Right atrium auricular region (tissue), 2 donors: ENCODE measurements at regions not wholly inside any gene's neighbourhood (a gene's known extent, or its start where the extent isn't known, plus 50 kb on each side); places are given as distances from the start of the nearest gene placed in this dataset.

Experiments used
- DNase-seq: peaks from one replicate; pipeline ENCODE4 v3.0.0-alpha.2; 2019; ENCODE audit warnings: low spot score
- H3K27ac ChIP-seq, 2 donors: fragments of 200-600 bp; sonication (generic); 1 replicate in 1 of 2; 2 replicates in 1 of 2; pipeline ENCODE4 v1.5.1; 2016 to 2019
- H3K27me3 ChIP-seq, 2 donors: fragments of 200-600 bp; sonication (generic); one replicate each; pipeline versions ENCODE4 v1.5.1 to v1.6.0; 2017 to 2019
- H3K36me3 ChIP-seq: fragments of 200-600 bp; sonication (generic); one replicate; pipeline ENCODE4 v1.5.1; 2016
- H3K4me1 ChIP-seq, 2 donors: fragments of 200-600 bp; sonication (generic); one replicate each; pipeline versions ENCODE4 v1.5.1 to v1.6.0; 2017 to 2019
- H3K4me3 ChIP-seq, 2 donors: fragments of 200-600 bp; sonication (generic); 1 replicate in 1 of 2; 2 replicates in 1 of 2; pipeline ENCODE4 v1.5.1; 2017 to 2019; ENCODE audit warnings: mild to moderate bottlenecking in 1 of 2, moderate library complexity in 1 of 2
- H3K9me3 ChIP-seq, 2 donors: fragments of 200-600 bp; sonication (generic); one replicate each; pipeline ENCODE4 v1.5.1; 2019
- TF ChIP-seq, protein P1 (sequence below), 2 donors: fragments of 200-600 bp; sonication (generic); IDR thresholded peaks; one replicate each; pipeline ENCODE4 v1.5.1; 2019; ENCODE audit warnings: antibody characterized with exemption in 2 of 2

DNA sequence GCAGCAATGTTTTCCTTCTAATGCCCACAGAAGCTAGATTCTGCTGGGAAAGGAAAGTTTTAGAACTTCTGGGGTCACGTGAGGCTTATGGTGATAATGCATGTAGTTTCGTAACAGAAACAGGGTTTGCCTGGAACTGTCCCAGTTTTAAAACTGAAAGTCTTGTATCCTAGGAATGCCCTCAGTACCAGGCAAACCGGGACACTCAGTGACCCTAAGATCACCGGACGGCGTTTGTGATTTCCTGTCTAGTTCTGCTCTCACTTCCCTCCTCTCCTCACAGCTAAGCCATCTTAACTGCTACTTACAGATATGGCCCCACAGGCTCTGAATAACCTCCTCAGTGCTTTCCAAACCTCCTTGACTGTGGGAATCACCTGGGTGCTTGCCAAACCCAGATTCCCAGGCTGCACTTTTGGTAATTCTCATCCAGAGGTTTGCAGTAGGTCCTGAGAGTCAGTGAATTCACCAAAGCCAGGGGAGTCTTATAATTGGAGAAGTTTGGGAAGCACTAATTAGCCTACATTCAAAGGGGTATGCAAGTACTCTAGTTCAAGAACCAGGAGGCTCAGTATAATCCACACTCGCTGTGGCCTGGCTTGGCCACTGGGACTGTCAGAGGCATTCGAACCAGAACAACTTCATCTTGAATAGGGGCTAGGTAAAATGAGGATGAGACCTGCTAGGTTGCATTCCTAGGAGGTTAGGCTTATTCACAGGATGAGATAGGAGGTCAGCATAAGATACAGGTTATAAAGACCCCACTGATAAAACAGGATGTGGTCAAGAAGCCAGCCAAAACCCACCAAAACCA lies 231.6 kb upstream of the MYLIP start:
- TF ChIP-seq, protein P1, sequence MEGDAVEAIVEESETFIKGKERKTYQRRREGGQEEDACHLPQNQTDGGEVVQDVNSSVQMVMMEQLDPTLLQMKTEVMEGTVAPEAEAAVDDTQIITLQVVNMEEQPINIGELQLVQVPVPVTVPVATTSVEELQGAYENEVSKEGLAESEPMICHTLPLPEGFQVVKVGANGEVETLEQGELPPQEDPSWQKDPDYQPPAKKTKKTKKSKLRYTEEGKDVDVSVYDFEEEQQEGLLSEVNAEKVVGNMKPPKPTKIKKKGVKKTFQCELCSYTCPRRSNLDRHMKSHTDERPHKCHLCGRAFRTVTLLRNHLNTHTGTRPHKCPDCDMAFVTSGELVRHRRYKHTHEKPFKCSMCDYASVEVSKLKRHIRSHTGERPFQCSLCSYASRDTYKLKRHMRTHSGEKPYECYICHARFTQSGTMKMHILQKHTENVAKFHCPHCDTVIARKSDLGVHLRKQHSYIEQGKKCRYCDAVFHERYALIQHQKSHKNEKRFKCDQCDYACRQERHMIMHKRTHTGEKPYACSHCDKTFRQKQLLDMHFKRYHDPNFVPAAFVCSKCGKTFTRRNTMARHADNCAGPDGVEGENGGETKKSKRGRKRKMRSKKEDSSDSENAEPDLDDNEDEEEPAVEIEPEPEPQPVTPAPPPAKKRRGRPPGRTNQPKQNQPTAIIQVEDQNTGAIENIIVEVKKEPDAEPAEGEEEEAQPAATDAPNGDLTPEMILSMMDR (IDR thresholded peaks at IDR 0.05) = no peak
- peak overlapping the region; percentile 52 to 64 for H3K27ac ChIP-seq
- H3K9me3 ChIP-seq = peaks cover 0 to 9% of the 10 kb centered on the region in 2 donors
- no peaks in the 10 kb centered on the region for H3K27me3 ChIP-seq
- peak; percentile 79 for DNase-seq
- H3K4me1 ChIP-seq = peaks cover 0 to 10% of the 10 kb centered on the region in 2 donors
- no peaks in the 10 kb centered on the region for H3K36me3 ChIP-seq
- peak overlapping the region in 1 of 2 donors; percentile 8 for H3K4me3 ChIP-seq

DNA sequence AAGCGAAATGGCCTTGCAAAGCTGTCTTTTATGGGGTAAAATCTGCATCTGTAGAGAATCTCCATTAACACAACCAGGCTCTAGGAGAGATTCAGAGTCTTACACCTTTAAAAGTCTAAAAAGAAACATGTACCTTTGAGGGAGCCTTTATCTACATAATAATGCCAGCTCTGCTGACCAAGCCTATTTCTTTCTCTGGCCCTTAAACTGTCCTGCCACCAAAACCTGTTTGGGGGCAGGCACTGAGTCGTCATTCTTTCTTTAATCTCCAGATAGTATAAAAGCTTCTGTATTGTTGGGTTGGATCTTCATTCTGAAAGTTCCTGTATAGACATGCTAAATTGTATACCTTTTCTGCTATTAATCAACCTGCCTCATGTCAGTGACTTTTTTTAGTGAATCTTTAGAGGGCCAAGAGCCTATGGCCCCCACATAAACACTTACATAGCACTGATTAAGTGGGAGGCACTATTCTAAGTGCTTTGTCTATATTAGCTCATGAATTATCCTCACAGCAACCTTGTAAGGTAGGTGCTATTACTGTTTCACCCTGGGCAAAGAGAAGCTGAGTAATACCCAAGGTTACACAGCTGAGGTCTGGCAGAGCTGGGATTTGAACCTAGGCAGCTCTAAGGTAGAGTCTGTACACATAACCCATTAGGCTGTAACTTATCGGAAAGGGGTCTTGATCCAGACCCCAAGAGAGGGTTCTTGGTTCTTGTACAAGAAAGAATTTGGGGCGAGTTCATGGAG lies 232.3 kb upstream of the DTNBP1 start:
- H3K36me3 ChIP-seq = no peaks in the 10 kb centered on the region
- H3K4me1 ChIP-seq = peaks cover 0 to 10% of the 10 kb centered on the region in 2 donors
- peaks cover 0 to 9% of the 10 kb centered on the region in 2 donors for H3K9me3 ChIP-seq
- no peak for DNase-seq
- TF ChIP-seq, protein P1 (IDR thresholded peaks at IDR 0.05) = no peak
- no peak overlapping the region for H3K27ac ChIP-seq
- H3K4me3 ChIP-seq = no peak overlapping the region
- no peaks in the 10 kb centered on the region for H3K27me3 ChIP-seq

DNA sequence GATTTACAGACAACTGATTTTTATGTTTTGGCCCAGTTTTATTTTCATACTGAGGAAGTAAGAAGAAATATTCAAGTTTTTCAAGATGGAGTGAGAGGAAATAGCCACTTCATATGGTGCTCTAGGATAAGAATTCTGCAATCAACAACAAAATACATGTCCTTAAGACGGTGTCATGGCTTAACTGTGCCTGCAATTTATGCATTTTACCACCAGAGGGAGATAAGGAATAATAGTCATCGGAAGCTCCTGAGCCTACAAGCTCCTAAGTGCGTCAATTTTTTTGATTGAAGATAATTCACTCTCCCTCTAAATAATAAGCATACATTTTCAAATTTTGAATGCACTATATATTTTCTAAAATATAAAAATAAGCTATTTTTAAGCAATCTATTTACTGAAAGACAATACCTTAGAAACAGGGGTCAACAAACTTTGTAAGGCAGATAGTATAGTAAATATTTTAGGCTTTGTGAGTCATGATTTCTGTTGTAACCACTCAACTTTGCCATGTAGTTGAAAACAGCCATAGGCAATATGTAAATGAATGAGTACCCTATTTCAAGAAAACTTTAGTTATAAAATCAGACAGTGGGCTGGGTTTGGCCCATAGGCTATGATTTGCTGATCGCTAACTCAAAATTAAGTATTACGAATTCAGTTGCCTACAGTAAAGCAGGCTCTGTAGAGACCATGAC lies 230.9 kb upstream of the DTNBP1 start:
- no peaks in the 10 kb centered on the region for H3K27me3 ChIP-seq
- peaks cover 0 to 9% of the 10 kb centered on the region in 2 donors for H3K9me3 ChIP-seq
- TF ChIP-seq, protein P1 (IDR thresholded peaks at IDR 0.05) = no peak
- DNase-seq = no peak
- no peak overlapping the region for H3K27ac ChIP-seq
- no peak overlapping the region for H3K4me3 ChIP-seq
- no peaks in the 10 kb centered on the region for H3K36me3 ChIP-seq
- H3K4me1 ChIP-seq = peaks cover 0 to 10% of the 10 kb centered on the region in 2 donors

DNA sequence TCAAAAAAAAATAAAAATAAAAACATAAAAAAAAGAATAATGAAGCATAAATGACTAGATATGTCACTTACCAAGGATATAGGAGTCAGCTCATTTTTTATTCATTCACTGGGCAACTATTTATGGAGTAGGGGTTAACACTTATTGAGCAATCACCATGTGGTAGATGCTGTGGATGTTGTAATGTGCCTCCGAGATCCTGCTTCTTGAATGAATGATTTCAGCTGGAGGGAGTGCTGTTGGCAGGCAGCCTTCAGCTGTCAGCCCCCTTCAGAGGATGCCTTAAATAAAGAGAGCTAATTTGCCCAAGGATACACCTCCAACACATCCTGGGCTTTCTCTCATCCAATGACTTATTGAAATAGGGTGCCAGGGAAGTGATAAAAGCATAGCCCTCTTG lies 229.5 kb upstream of the DTNBP1 start:
- no peak for DNase-seq
- no peak overlapping the region for H3K4me3 ChIP-seq
- no peaks in the 10 kb centered on the region for H3K27me3 ChIP-seq
- no peaks in the 10 kb centered on the region for H3K36me3 ChIP-seq
- H3K9me3 ChIP-seq = peaks cover 0 to 9% of the 10 kb centered on the region in 2 donors
- H3K27ac ChIP-seq = no peak overlapping the region
- TF ChIP-seq, protein P1 (IDR thresholded peaks at IDR 0.05) = no peak
- peaks cover 0 to 11% of the 10 kb centered on the region in 2 donors for H3K4me1 ChIP-seq

DNA sequence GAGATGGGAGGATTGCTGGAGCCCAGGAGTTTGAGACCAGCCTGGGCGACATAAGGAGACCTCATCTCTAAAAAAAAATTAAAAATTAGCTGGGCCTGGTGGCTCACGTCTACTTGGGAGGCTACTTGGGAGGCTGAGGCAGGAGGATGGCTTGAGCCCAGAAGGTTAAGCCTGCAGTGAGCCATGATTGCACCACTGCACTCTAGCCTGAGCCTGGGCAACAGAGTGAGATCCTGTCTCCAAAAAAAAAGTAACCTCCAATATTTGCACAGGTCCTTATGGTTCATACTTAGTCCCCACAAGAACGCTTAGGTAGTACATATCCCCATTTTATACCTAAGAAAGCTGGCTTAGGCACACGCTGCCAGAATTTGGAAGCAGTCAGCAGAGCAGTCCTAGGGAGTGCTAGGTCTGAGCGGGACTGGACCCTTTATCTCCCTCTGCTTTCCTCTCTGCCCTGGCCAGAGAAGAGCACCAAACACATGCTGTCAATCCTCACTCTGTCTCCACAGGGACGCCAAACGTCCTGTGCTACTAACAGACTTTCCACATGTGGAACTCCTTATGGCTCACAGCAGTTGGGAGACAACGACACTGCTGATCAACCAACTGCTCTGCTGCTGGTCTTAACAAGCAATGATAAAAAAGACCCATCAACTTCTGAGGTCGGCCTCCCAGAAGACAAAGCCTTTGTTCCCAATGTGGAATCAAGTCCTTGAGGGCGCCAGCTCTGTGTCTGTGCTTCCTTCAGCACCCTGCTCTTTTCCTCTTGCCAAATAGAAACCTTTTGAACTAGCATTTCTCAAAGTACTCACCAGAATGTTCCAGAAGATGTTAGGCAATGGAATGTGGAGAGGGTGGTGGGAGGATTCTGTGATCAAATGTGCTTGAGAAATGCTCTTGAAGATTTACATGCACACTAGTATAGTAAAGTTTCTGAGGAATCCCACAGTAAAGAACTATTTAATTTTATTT lies 226.3 kb upstream of the DTNBP1 start:
- TF ChIP-seq, protein P1 (IDR thresholded peaks at IDR 0.05) = no peak
- peak overlapping the region; percentile 16 to 24 for H3K27ac ChIP-seq
- no peaks in the 10 kb centered on the region for H3K36me3 ChIP-seq
- peaks cover 0 to 9% of the 10 kb centered on the region in 2 donors for H3K9me3 ChIP-seq
- no peak overlapping the region for H3K4me3 ChIP-seq
- peak; percentile 62 for DNase-seq
- no peaks in the 10 kb centered on the region for H3K27me3 ChIP-seq
- H3K4me1 ChIP-seq = peaks cover 0 to 7% of the 10 kb centered on the region in 2 donors
